ENCODE measurements at regions not wholly inside any gene's neighbourhood (a gene's known extent, or its start where the extent isn't known, plus 50 kb on each side); places are given as distances from the start of the nearest gene placed in this dataset.
"Not testable (repeated sequence)": the region's sequence is repeated elsewhere in the genome, so short reads cannot be mapped to it uniquely, and the experiment has no call there.

GRCh38 chr5:30499402-30499801, 694.1 kb upstream of the CDH6 start:
- intact Hi-C loops (cut with DNase I): no loop called here
- DNase-seq (ENCODE audit: low spot score): no peak

DNA sequence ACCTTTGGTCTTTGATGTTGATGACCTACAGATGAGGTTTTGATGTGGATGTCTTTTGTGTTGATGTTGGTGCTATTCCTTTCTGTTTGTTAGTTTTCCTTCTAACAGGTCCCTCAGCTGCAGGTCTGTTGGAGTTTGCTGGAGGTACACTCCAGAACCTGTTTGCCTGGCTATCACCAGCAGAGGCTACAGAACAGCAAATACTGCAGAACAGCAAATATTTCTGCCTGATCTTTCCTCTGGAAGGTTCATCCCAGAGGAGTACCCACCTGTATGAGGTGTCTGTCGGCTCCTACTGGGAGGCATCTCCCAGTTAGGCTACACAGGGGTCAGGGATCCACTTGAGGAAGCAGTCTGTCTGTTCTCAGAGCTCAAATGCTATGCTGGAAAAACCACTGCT, 694.5 kb upstream of the CDH6 start:
- peak; percentile 29 for DNase-seq (ENCODE audit: low spot score)
- H3K36me3 ChIP-seq: no peaks in the 10 kb centered on the region
- TF ChIP-seq POLR2A (IDR thresholded peaks at IDR 0.05): no peak
- TF ChIP-seq, protein P1, sequence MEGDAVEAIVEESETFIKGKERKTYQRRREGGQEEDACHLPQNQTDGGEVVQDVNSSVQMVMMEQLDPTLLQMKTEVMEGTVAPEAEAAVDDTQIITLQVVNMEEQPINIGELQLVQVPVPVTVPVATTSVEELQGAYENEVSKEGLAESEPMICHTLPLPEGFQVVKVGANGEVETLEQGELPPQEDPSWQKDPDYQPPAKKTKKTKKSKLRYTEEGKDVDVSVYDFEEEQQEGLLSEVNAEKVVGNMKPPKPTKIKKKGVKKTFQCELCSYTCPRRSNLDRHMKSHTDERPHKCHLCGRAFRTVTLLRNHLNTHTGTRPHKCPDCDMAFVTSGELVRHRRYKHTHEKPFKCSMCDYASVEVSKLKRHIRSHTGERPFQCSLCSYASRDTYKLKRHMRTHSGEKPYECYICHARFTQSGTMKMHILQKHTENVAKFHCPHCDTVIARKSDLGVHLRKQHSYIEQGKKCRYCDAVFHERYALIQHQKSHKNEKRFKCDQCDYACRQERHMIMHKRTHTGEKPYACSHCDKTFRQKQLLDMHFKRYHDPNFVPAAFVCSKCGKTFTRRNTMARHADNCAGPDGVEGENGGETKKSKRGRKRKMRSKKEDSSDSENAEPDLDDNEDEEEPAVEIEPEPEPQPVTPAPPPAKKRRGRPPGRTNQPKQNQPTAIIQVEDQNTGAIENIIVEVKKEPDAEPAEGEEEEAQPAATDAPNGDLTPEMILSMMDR (IDR thresholded peaks at IDR 0.05): no peak
- TF ChIP-seq POLR2AphosphoS5 (IDR thresholded peaks at IDR 0.05): peak; percentile 27
- no peaks in the 10 kb centered on the region for H3K9me3 ChIP-seq
- H3K27ac ChIP-seq: peak overlapping the region; percentile 42 to 75
- no peak overlapping the region for H3K4me3 ChIP-seq
- H3K4me1 ChIP-seq (replicated peaks): peaks cover 2% of the 10 kb centered on the region
- H3K27me3 ChIP-seq (replicated peaks; ENCODE audit: insufficient read depth): no peaks in the 10 kb centered on the region
- intact Hi-C loops (cut with DNase I): no loop called here
- 0% methylated on average over 1 of the region's 1 CpG for WGBS

More at GRCh38 chr5:30499402-30499801, 694.1 kb upstream of the CDH6 start:
- no peaks in the 10 kb centered on the region for H3K27me3 ChIP-seq (replicated peaks; ENCODE audit: insufficient read depth)
- no peaks in the 10 kb centered on the region for H3K36me3 ChIP-seq
- peak overlapping the region; percentile 42 to 75 for H3K27ac ChIP-seq
- TF ChIP-seq, protein P1 (IDR thresholded peaks at IDR 0.05): no peak
- TF ChIP-seq POLR2A (IDR thresholded peaks at IDR 0.05): no peak
- no peak for TF ChIP-seq POLR2AphosphoS5 (IDR thresholded peaks at IDR 0.05)
- whole genome bisulfite sequencing: 58% methylated on average over 4 of the region's 4 CpGs
- no peak overlapping the region for H3K4me3 ChIP-seq
- no peaks in the 10 kb centered on the region for H3K9me3 ChIP-seq
- peaks cover 2% of the 10 kb centered on the region for H3K4me1 ChIP-seq (replicated peaks)

DNA sequence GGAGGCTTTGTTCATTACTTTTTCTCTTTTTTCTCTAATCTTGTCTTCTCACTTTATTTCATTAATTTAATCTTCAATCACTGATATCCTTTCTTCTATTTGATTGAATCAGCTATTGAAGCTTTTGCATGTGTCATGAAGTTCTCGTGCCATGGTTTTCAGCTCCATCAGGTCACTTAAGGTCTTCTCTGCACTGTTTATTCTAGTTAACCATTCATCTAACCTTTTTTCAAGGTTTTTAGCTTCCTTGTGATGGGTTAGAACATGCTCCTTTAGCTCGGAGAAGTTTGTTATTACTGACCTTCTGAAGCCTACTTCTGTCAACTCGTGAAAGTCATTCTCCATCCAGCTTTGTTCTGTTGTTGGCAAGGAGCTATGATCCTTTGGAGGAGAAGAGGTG, 695.0 kb upstream of the CDH6 start:
- H3K9me3 ChIP-seq; H3K36me3 ChIP-seq; DNase-seq (ENCODE audit: low spot score); H3K4me3 ChIP-seq; intact Hi-C loops (cut with DNase I); H3K4me1 ChIP-seq (replicated peaks); H3K27me3 ChIP-seq (replicated peaks; ENCODE audit: insufficient read depth): not testable (repeated sequence)
- H3K27ac ChIP-seq: peak overlapping the region; percentile 8 to 75
- 56% methylated on average over 3 of the region's 3 CpGs for WGBS

DNA sequence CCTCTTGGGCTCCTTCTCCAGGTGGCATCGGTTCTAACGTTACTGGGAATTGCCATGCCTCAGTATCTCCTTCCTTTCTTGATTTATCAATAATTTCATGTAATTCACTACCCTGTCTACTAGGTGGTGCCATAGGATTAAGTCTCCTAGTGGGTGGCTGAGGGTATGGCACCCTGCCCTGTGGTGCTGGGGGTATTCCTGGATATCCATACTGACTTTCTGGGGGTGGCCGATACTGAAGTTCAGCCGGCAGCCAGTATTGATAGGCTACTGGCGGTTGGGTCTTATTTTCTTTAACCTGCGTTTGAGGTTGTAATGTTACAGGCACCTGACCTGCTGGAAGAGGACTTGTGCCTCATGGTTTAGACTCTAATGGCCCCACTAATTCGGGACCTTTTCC, 699.4 kb upstream of the CDH6 start:
- H3K9me3 ChIP-seq; DNase-seq (ENCODE audit: low spot score); H3K27ac ChIP-seq; H3K36me3 ChIP-seq; H3K27me3 ChIP-seq (replicated peaks; ENCODE audit: insufficient read depth); H3K4me3 ChIP-seq; H3K4me1 ChIP-seq (replicated peaks); intact Hi-C loops (cut with DNase I): not testable (repeated sequence)
- 93% methylated on average over 5 of the region's 7 CpGs for WGBS

- H3K4me3 ChIP-seq: no peak overlapping the region
- H3K27ac ChIP-seq: no peak overlapping the region
- DNase-seq (ENCODE audit: low spot score): no peak
- no peaks in the 10 kb centered on the region for H3K4me1 ChIP-seq (replicated peaks)
- H3K27me3 ChIP-seq (replicated peaks; ENCODE audit: insufficient read depth): no peaks in the 10 kb centered on the region
- H3K9me3 ChIP-seq: no peaks in the 10 kb centered on the region
- TF ChIP-seq, protein P1 (IDR thresholded peaks at IDR 0.05): no peak
- H3K36me3 ChIP-seq: no peaks in the 10 kb centered on the region
- intact Hi-C loops (cut with DNase I): no loop called here
These were observed 714.4 kb upstream of the CDH6 start for GRCh38 chr5:30479104-30479503.

GRCh38 chr5:30475429-30475828, 718.1 kb upstream of the CDH6 start:
- Histone ChIP-seq H3K4me3 (no peak overlapping the region), H3K36me3 (no peaks in the 10 kb centered on the region), H3K4me1 (replicated peaks) (no peaks in the 10 kb centered on the region), H3K9me3 (no peaks in the 10 kb centered on the region), H3K27me3 (replicated peaks; ENCODE audit: insufficient read depth) (no peaks in the 10 kb centered on the region), H3K27ac (no peak overlapping the region)
- 88% methylated on average over 4 of the region's 4 CpGs for WGBS
- TF ChIP-seq POLR2A (IDR thresholded peaks at IDR 0.05) (no peak), POLR2AphosphoS5 (IDR thresholded peaks at IDR 0.05) (no peak)
- TF ChIP-seq, protein P1 (IDR thresholded peaks at IDR 0.05): no peak
- DNase-seq (ENCODE audit: low spot score): no peak
- intact Hi-C loops (cut with DNase I): no loop called here

All from prostate gland (tissue), 2 donors.